H1 (cell line): ENCODE measurements at regions not wholly inside any gene's neighbourhood (a gene's known extent, or its start where the extent isn't known, plus 50 kb on each side); places are given as distances from the start of the nearest gene placed in this dataset.

ENCODE experiments used
- CTCF ChIA-PET: fragments of 300-600 bp; sonication (Branson Sonifier 250); formaldehyde crosslinking; loops from one replicate; lab custom pipeline; 2021; ENCODE audit not compliant: partially characterized antibody; lab: Charles Lee
- POLR2A ChIA-PET: fragments of 300-600 bp; sonication (Branson Sonifier 250); formaldehyde crosslinking; loops from one replicate; lab custom pipeline; 2021; ENCODE audit warnings: inconsistent platforms; ENCODE audit not compliant: partially characterized antibody; lab: Charles Lee
- DNase-seq, 2 experiments: peaks; one replicate each; pipeline versions ENCODE4 v3.0.0 to v3.0.0-alpha.2; 2010 to 2022; ENCODE audit warnings: low spot score in 2 of 2, low read depth in 1 of 2, mixed read lengths in 1 of 2
- FAIRE-seq: peaks from 2 replicates; lab custom pipeline; 2011; peaks lifted over from hg19 to GRCh38; lab: Jason Lieb, UNC
- H2AFZ ChIP-seq: 2 replicates; pipeline ENCODE4 v1.8.1; 2012; ENCODE audit warnings: low read length, inconsistent platforms
- H2AK5ac ChIP-seq: 2 replicates; pipeline ENCODE4 v1.6.1; 2013; ENCODE audit warnings: low read depth, low read length
- H2BK120ac ChIP-seq: replicated peaks from 2 replicates; pipeline ENCODE3; 2013; ENCODE audit warnings: low read depth, low read length, inconsistent platforms
- H2BK12ac ChIP-seq: 2 replicates; pipeline ENCODE4 v1.6.1; 2013; ENCODE audit warnings: low read depth, low read length
- H2BK15ac ChIP-seq: 2 replicates; pipeline ENCODE4 v1.6.1; 2013; ENCODE audit warnings: low read length
- H2BK20ac ChIP-seq: 2 replicates; pipeline ENCODE4 v1.6.1; 2013; ENCODE audit warnings: low read length
- H2BK5ac ChIP-seq: 2 replicates; pipeline ENCODE4 v1.6.1; 2013; ENCODE audit warnings: low read depth, low read length
- H3K14ac ChIP-seq: 2 replicates; pipeline ENCODE4 v1.6.1; 2013; ENCODE audit warnings: inconsistent platforms; ENCODE audit not compliant: insufficient read length
- H3K18ac ChIP-seq: 2 replicates; pipeline ENCODE4 v1.6.1; 2013; ENCODE audit warnings: low read length; ENCODE audit errors: extremely low read depth
- H3K23ac ChIP-seq: 2 replicates; pipeline ENCODE4 v1.6.1; 2013; ENCODE audit warnings: inconsistent platforms; ENCODE audit not compliant: insufficient read length
- H3K23me2 ChIP-seq: 2 replicates; pipeline ENCODE4 v1.6.1; 2013; ENCODE audit warnings: low read depth, low read length
- H3K27ac ChIP-seq: 2 replicates; pipeline ENCODE4 v1.6.1; 2011; ENCODE audit warnings: low read depth, low read length, inconsistent platforms
- H3K27me3 ChIP-seq, 4 experiments: replicated peaks in 1 of 4; 1 replicate in 1 of 4; 2 replicates in 3 of 4; pipeline versions ENCODE4 v1.6.1 to v1.8.1; 2011 to 2013; ENCODE audit warnings: low read length in 3 of 4, mild to moderate bottlenecking in 3 of 4, inconsistent platforms in 2 of 4, mixed read lengths in 2 of 4, moderate library complexity in 1 of 4; ENCODE audit not compliant: control insufficient read depth in 3 of 4, insufficient read depth in 3 of 4; ENCODE audit errors: extremely low read depth in 1 of 4
- H3K36me3 ChIP-seq, 4 experiments: 2 replicates each; pipeline versions ENCODE4 v1.6.1 to v1.8.1; 2011 to 2013; ENCODE audit warnings: mild to moderate bottlenecking in 4 of 4, low read length in 3 of 4, moderate library complexity in 2 of 4, control low read depth in 1 of 4, inconsistent platforms in 1 of 4; ENCODE audit not compliant: insufficient read depth in 4 of 4, control insufficient read depth in 2 of 4
- H3K4ac ChIP-seq: replicated peaks from 2 replicates; pipeline ENCODE3; 2013; ENCODE audit warnings: low read length, low read depth, mixed read lengths, inconsistent platforms; ENCODE audit not compliant: insufficient read length
- H3K4me1 ChIP-seq, 4 experiments: replicated peaks in 1 of 4; 1 replicate in 1 of 4; 2 replicates in 3 of 4; pipeline versions ENCODE4 v1.6.1 to v1.8.1; 2011 to 2013; ENCODE audit warnings: low read length in 3 of 4, inconsistent platforms in 2 of 4, mixed read lengths in 1 of 4; ENCODE audit not compliant: insufficient read depth in 4 of 4, control insufficient read depth in 3 of 4
- H3K4me2 ChIP-seq, 2 experiments: 2 replicates each; pipeline versions ENCODE4 v1.6.1 to v1.8.1; 2011 to 2013; ENCODE audit warnings: low read depth in 2 of 2, low read length in 2 of 2, control low read depth in 1 of 2, inconsistent platforms in 1 of 2, mild to moderate bottlenecking in 1 of 2; ENCODE audit not compliant: insufficient read depth in 1 of 2
- H3K4me3 ChIP-seq, 4 experiments: fragments of 200-600, 300-600 bp in 1 of 4; sonication (generic), shearing (Covaris generic), sonication (Bioruptor Twin) in 1 of 4; 2 replicates each; pipeline versions ENCODE4 v1.5.1 to v1.8.1; 2011 to 2016; ENCODE audit warnings: low read length in 4 of 4, low read depth in 3 of 4, control low read depth in 2 of 4, inconsistent platforms in 2 of 4, mild to moderate bottlenecking in 2 of 4, mixed read lengths in 1 of 4, moderate library complexity in 1 of 4; ENCODE audit not compliant: insufficient read depth in 2 of 4; ENCODE audit errors: extremely low read depth in 1 of 4
- H3K56ac ChIP-seq: replicated peaks from 2 replicates; pipeline ENCODE3; 2013; ENCODE audit warnings: low read depth, mild to moderate bottlenecking, mixed read lengths, low read length, inconsistent platforms; ENCODE audit not compliant: insufficient read length
- H3K79me1 ChIP-seq: 2 replicates; pipeline ENCODE4 v1.6.1; 2013; ENCODE audit warnings: low read depth, low read length, control low read depth
- H3K79me2 ChIP-seq, 2 experiments: 2 replicates each; pipeline versions ENCODE4 v1.6.1 to v1.8.1; 2012 to 2013; ENCODE audit warnings: low read length in 2 of 2, mild to moderate bottlenecking in 2 of 2, inconsistent platforms in 1 of 2; ENCODE audit not compliant: insufficient read depth in 2 of 2, control insufficient read depth in 1 of 2
- H3K9ac ChIP-seq, 4 experiments: replicated peaks in 1 of 4; 1 replicate in 1 of 4; 2 replicates in 3 of 4; pipeline versions ENCODE4 v1.6.1 to v1.8.1; 2011 to 2013; ENCODE audit warnings: low read depth in 3 of 4, low read length in 3 of 4, control low read depth in 2 of 4, mild to moderate bottlenecking in 2 of 4, moderate library complexity in 2 of 4, inconsistent platforms in 1 of 4; ENCODE audit errors: extremely low read depth in 1 of 4
- H3K9me3 ChIP-seq, 2 experiments: 2 replicates each; pipeline versions ENCODE4 v1.6.1 to v1.8.1; 2012 to 2013; ENCODE audit warnings: mild to moderate bottlenecking in 2 of 2, moderate library complexity in 2 of 2, control low read depth in 1 of 2, inconsistent platforms in 1 of 2, low read depth in 1 of 2, low read length in 1 of 2, mixed read lengths in 1 of 2; ENCODE audit not compliant: insufficient read depth in 2 of 2
- H4K20me1 ChIP-seq, 2 experiments: replicated peaks in 1 of 2; 2 replicates each; pipeline versions ENCODE3 to v1.8.1; 2011 to 2013; ENCODE audit warnings: inconsistent platforms in 2 of 2, low read length in 2 of 2, mild to moderate bottlenecking in 1 of 2; ENCODE audit not compliant: insufficient read depth in 2 of 2, control insufficient read depth in 1 of 2
- H4K5ac ChIP-seq: 2 replicates; pipeline ENCODE4 v1.6.1; 2013; ENCODE audit warnings: low read length, low read depth, mixed read lengths, inconsistent platforms; ENCODE audit not compliant: insufficient read length
- H4K8ac ChIP-seq: 2 replicates; pipeline ENCODE4 v1.8.0; 2013; ENCODE audit warnings: mild to moderate bottlenecking, moderate library complexity, low read length, inconsistent platforms; ENCODE audit not compliant: insufficient read depth; ENCODE audit errors: extremely low read depth
- H4K91ac ChIP-seq: replicated peaks from 2 replicates; pipeline ENCODE3; 2013; ENCODE audit warnings: low read length, mixed read lengths, inconsistent platforms; ENCODE audit not compliant: insufficient read length
- CTBP2 ChIP-seq: IDR thresholded peaks from 2 replicates; pipeline ENCODE4 v1.7.0; 2011; ENCODE audit warnings: borderline replicate concordance, mild to moderate bottlenecking, moderate library complexity, mixed read lengths, low read length; ENCODE audit not compliant: insufficient read depth, insufficient read length
- KDM4A ChIP-seq: IDR thresholded peaks from one replicate; pipeline ENCODE4 v1.7.1; 2012; ENCODE audit warnings: low read depth, mild to moderate bottlenecking, moderate library complexity, low read length, inconsistent platforms; ENCODE audit not compliant: severe bottlenecking
- POLR2A ChIP-seq, 2 experiments: IDR thresholded peaks; 1 replicate in 1 of 2; 2 replicates in 1 of 2; pipeline ENCODE4 v1.6.1; 2011; ENCODE audit warnings: low read depth in 2 of 2, low read length in 2 of 2, mild to moderate bottlenecking in 2 of 2; ENCODE audit errors: control extremely low read depth in 1 of 2
- WGBS, 2 experiments: shearing (Covaris generic) in 1 of 2; methylation state at CpG; one replicate each; pipeline versions ENCODE4 v1.1.6 to v1.1.7; 2013 to 2015; ENCODE audit warnings: low lambda C conversion rate in 2 of 2, mixed read lengths in 2 of 2, inconsistent platforms in 1 of 2, low coverage in 1 of 2, missing lambda C conversion rate in 1 of 2; ENCODE audit not compliant: insufficient replicate concordance in 2 of 2, insufficient coverage in 1 of 2, insufficient read length in 1 of 2; ENCODE audit errors: extremely low coverage in 1 of 2, missing lambda C conversion rate in 1 of 2; 5-methylcytosine and 5-hydroxymethylcytosine counted together

- H3K56ac ChIP-seq, result no peak overlapping the region
- no peak overlapping the region for H3K27ac ChIP-seq
- ChIA-PET POLR2A (no interaction called here), CTCF (no interaction called here)
- H2BK120ac ChIP-seq, result no peak overlapping the region
- no peak overlapping the region for H2BK15ac ChIP-seq
- H3K9me3 ChIP-seq, result no peaks in the 10 kb centered on the region
- H3K36me3 ChIP-seq, result no peaks in the 10 kb centered on the region
- no peak overlapping the region for H2BK20ac ChIP-seq
- no peak overlapping the region for H2BK12ac ChIP-seq
- no peak overlapping the region for H3K4me2 ChIP-seq
- DNase-seq (no peak), FAIRE-seq (no peak)
- H3K9ac ChIP-seq, result no peak overlapping the region
- TF ChIP-seq CTBP2 (no peak), KDM4A (no peak), POLR2A (IDR thresholded peaks at IDR 0.05; ENCODE audit: control extremely low read depth in 1 of 2, low read depth in 2 of 2, low read length in 2 of 2) (no peak)
- 90% methylated on average over 2 of the region's 2 CpGs; no CpG with 5 or more reads in 1 of the 2 experiments for WGBS, 2 experiments
- peaks cover 0 to 3% (median 0%) of the 10 kb centered on the region in 4 experiments; a peak in 1 of 7 replicates for H3K4me1 ChIP-seq
- H2BK5ac ChIP-seq, result no peak overlapping the region
- no peak overlapping the region for H4K8ac ChIP-seq
- H3K23ac ChIP-seq, result no peak overlapping the region
- no peak overlapping the region for H3K14ac ChIP-seq
- H4K5ac ChIP-seq, result no peak overlapping the region
- H3K18ac ChIP-seq, result no peak overlapping the region
- no peak overlapping the region for H4K91ac ChIP-seq
- no peaks in the 10 kb centered on the region for H4K20me1 ChIP-seq
- H2AFZ ChIP-seq, result no peak overlapping the region
- H3K23me2 ChIP-seq, result no peaks in the 10 kb centered on the region
- no peaks in the 10 kb centered on the region for H3K79me2 ChIP-seq
- H3K79me1 ChIP-seq, result no peaks in the 10 kb centered on the region
- H3K4ac ChIP-seq, result no peak overlapping the region
- no peak overlapping the region for H2AK5ac ChIP-seq
- H3K4me3 ChIP-seq, result no peak overlapping the region
- H3K27me3 ChIP-seq, result no peaks in the 10 kb centered on the region
Measured at GRCh38 chr10:62866451-62866850, 50.3 kb upstream of the EGR2 start.
